ENCODE measurements at regions not wholly inside any gene's neighbourhood (a gene's known extent, or its start where the extent isn't known, plus 50 kb on each side); places are given as distances from the start of the nearest gene placed in this dataset.
"Not testable (repeated sequence)": the region's sequence is repeated elsewhere in the genome, so short reads cannot be mapped to it uniquely, and the experiment has no call there.

GRCh38 chr20:12072954-12073264, 155.2 kb downstream of the BTBD3 start:
- no peak for DNase-seq

GRCh38 chr20:12074111-12074655, 156.5 kb downstream of the BTBD3 start:
- no peak for DNase-seq

- no peak for DNase-seq
Observed at GRCh38 chr20:12076200-12076599, 158.5 kb downstream of the BTBD3 start.

GRCh38 chr20:12077875-12078274, 160.2 kb downstream of the BTBD3 start:
- peak; percentile 8 for DNase-seq

- no peak for DNase-seq
Observed at GRCh38 chr20:12079490-12079889, 161.8 kb downstream of the BTBD3 start.

GRCh38 chr20:12083269-12083668, 165.6 kb downstream of the BTBD3 start:
- DNase-seq = no peak

GRCh38 chr20:12084482-12084881, 166.8 kb downstream of the BTBD3 start:
- DNase-seq = no peak

- peak; percentile 29 for DNase-seq
Observed at GRCh38 chr20:12086359-12086758, 168.7 kb downstream of the BTBD3 start.

- DNase-seq = no peak
Observed at GRCh38 chr20:12090920-12091319, 173.2 kb downstream of the BTBD3 start.

- DNase-seq = peak; percentile 8
Observed at GRCh38 chr20:12093057-12093796, 175.5 kb downstream of the BTBD3 start.

GRCh38 chr20:12093797-12094190, 176.1 kb downstream of the BTBD3 start:
- not testable (repeated sequence) for DNase-seq

GRCh38 chr20:12095180-12095920, 177.7 kb downstream of the BTBD3 start:
- no peak for DNase-seq

- DNase-seq = no peak
Observed at GRCh38 chr20:12098421-12098820, 180.7 kb downstream of the BTBD3 start.

- DNase-seq = no peak
Observed at GRCh38 chr20:12108846-12109245, 191.2 kb downstream of the BTBD3 start.

- DNase-seq = no peak
Observed at GRCh38 chr20:12110274-12110673, 192.6 kb downstream of the BTBD3 start.

- DNase-seq = no peak
Observed at GRCh38 chr20:12110711-12111110, 193.0 kb downstream of the BTBD3 start.

- no peak for DNase-seq
Observed at GRCh38 chr20:12111431-12112088, 193.9 kb downstream of the BTBD3 start.

GRCh38 chr20:12112089-12112474, 194.4 kb downstream of the BTBD3 start:
- DNase-seq = no peak

- no peak for DNase-seq
Observed at GRCh38 chr20:12112665-12113064, 195.0 kb downstream of the BTBD3 start.

GRCh38 chr20:12113075-12113467, 195.4 kb downstream of the BTBD3 start:
- DNase-seq = no peak

GRCh38 chr20:12113468-12114371, 196.0 kb downstream of the BTBD3 start:
- peak; percentile 28 for DNase-seq

- DNase-seq = not testable (repeated sequence)
Observed at GRCh38 chr20:12129114-12129513, 211.4 kb downstream of the BTBD3 start.

- not testable (repeated sequence) for DNase-seq
Observed at GRCh38 chr20:12129532-12129931, 211.8 kb downstream of the BTBD3 start.

Measured in eye (tissue), 1 donor.